GM19328 (cell line): ENCODE measurements at regions not wholly inside any gene's neighbourhood (a gene's known extent, or its start where the extent isn't known, plus 50 kb on each side); places are given as distances from the start of the nearest gene placed in this dataset.
"Not testable (repeated sequence)": the region's sequence is repeated elsewhere in the genome, so short reads cannot be mapped to it uniquely, and the experiment has no call there.

Experiments
- ATAC-seq: cut with Tn5 transposase; IDR thresholded peaks from one replicate; pipeline ENCODE4 v1.9.1; 2021; ENCODE audit warnings: mild to moderate bottlenecking, moderate library complexity; ENCODE audit not compliant: unreplicated experiment

DNA sequence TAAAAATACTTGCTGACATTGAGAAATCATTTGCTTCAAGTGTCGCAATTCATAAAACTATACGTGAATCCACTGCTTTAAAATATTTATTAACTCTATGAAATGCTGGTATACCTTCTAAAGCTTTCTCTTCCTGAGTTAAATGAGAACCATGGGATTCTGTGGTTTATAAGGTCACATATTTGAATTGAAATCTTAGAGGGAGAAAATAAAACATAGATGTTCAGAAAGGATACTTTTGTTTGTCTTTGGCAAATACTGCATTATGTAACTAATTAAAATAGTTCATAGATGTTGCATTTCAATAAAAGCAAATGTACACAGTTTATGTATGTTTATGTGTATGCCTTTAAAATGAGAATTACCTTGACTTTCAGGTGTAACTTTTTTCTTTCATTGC lies 250.1 kb downstream of the FAM170A start:
- ATAC-seq: no peak

DNA sequence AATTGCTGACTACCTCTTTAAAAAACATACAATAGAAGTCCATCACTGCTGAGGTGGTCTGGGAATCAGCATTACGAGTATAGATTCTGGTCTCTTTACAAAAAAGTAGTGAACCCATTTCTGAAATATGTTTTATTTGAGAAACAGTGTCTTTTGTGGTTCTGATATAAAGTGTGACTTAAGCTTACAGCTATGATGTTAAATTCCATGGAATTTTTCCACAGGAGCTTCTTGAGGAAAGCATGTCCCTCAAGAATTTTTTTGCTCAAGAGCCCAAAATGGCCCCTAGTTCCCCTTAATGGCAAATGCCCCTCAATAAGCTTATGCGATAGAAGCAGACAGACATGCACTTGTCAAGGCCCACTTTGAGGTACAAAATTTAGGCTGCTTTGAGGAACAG lies 265.7 kb downstream of the FAM170A start:
- ATAC-seq: no peak

DNA sequence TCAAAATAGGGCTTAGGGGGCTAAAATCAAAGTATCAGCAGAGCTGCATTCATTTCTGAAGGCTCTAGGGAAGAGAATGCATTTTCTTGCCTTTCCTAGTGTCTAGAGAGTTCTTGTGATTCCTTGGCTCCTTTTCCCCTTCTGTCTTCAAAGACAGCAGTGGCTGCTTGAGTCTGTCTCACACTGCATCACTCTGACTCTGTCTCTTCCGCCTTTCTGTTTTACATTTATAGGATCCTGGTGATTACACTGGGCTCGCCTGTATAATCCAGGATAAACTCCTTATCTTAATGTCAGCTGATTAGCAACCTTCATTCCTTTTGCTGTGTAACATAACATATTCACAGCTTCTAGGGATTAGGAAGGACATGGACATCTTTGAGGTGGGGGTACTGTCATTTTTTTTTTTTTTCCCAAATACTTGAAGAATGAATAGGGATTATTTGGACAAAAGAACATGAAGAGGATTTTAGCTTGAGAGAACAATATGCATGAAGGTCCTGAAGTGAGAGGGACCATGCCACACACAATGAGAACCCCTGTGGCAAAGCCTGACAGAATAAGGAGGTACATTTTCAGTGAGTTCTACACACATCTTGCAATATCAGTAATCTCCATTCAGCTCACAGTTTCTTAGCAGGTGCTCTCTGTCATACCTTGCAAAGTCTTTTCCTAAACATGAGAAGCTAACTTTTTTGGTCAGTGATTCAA lies 267.6 kb downstream of the FAM170A start:
- ATAC-seq: no peak

DNA sequence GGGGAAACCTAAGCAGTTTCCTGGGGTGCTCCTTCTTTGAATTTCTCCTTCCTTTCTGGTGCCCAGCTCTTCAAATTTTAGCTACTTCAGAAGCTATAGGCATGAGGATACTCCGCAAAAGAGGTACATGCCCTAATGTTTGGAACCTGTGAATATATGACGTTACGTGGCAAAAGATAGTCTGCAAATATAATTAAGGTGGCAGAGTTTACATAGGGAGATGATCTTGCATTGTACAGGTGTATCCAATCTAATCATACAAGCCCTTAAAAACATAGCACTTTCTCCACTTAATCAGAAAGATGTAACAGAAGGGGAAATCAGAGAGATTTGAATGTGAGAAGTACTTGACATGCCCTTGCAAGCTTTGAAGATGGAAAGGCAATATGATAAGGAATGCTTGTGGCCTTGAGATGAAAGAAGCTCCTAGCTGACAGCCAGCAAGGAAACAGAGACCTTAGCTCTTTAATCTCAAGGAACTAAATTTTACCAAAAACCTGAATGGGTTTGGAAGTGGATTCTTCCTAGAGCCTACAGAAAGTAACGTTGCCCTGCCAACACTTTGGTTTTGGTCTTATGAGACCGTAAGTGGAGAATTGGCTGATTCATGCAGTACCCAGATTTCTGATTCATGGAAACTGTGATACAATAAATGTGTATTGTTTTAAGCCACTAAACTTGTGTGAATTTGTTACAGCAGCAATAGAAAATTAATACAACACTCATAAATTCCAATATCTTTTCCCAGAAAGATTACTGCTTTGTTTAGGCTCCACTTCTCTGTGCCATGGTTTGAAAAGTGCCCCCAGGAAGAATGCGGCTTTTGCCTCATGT lies 268.4 kb downstream of the FAM170A start:
- no peak for ATAC-seq

DNA sequence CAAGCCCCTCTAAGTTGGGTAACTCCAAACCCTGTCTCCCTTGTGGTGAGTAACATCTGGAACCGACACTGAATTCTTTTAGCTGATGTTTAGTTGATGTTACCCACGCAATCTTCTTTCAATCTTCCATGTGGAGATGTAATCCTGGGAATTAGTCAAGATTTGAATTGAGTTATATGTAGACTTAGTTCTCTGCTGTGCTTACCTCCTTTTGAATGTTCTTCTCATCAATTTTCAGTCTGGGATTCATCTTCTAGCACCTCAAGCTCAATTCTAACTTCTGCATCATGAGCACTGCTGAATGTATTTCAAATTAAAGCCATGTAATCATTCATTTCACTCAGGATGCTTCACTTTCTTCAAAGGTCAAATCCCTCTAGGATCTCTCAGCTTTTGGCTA lies 270.6 kb downstream of the FAM170A start:
- no peak for ATAC-seq

DNA sequence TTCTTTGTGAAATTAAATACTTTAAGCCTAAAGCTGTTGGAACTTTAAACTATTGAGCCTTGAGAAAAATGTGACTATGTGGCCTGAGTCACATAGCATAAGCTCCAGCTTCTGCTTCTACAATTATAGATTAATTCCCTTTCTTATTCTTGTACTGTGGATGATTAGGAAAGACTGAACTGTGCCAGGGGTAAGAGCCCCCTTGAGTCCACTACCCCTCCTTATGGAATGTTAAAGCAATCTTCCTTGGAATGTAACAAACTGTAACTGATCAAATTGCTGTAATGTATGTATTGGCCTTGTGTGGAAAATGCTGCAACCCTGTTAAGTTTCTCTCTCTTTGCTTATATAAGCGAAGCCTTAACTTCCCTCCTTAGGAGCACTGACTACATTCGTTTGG lies 273.2 kb downstream of the FAM170A start:
- ATAC-seq: no peak

DNA sequence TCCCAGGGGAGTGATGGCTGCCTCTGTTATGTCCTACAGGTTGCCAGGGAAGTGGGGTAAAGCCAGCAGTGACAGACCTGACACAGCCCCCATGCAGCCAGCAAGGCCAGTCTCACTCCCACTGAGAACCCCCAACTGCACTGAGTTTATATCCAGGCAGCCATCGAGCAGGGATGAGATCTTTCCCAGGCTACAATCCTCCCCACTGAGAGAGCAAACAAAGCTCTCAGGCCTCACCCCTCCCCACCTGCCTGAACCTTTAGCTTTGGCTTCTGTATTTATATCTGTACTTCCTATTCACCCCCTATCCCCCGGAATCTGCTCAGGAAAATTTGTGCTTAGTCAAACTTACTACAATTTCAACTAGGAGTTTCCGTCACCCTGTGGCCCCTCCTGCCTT lies 284.1 kb downstream of the FAM170A start:
- ATAC-seq: no peak

DNA sequence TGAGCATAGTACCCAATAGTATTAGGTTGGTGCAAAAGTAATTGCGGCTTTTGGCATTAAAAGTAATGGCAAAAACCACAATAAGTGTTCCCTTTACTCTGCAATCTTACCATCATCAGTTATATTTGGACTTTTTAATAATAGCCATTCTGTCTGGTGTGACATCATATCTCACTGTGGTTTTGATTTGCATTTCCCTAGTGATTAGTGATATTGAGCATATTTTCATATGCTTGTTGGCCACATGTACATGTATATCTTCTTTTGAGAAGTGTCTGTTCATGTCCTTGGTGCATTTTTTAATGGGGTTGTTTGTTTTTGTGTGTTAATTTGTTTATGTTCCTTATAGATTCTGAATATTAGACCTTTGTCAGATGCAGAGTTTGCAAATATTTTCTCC lies 289.9 kb downstream of the FAM170A start:
- ATAC-seq: no peak

DNA sequence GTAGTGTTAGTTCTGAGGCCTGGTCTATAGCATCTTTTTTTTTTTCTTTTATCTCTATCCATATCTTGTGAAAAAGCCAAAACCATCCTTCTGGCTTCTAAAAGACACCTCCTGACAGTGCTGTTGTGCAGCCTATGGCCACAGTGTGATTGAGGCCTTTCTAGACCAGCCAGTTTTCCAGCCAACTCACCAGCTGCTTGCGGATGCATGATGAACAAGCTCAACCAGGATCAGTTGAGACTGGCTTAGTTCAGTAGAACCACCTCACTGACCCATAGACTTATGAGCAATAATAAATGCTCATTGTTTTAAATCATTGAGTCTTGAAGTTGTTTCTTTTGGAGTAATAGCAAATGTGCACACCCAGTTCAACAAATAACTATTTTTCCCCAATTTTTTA lies 296.9 kb downstream of the FAM170A start:
- no peak for ATAC-seq

DNA sequence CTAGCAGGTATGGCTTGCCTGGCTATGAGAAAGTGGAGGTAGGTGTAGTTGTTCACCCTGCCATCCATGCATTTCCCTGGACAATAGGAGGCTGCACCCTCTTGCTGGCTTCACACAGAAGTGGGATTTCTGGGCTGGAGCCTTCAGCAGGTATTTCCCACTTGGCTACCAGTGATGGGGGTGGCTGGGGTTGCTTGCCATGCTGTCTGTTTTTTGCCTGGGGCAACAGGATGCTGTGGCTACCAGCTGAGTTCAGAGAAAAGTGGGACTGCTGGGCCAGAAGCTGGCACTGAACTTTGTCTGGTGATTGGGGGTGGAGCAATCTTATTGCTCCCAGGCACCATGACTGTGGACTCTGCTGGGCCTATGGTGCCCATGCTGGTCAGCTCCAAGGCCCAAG lies 299.6 kb downstream of the FAM170A start:
- ATAC-seq: no peak

DNA sequence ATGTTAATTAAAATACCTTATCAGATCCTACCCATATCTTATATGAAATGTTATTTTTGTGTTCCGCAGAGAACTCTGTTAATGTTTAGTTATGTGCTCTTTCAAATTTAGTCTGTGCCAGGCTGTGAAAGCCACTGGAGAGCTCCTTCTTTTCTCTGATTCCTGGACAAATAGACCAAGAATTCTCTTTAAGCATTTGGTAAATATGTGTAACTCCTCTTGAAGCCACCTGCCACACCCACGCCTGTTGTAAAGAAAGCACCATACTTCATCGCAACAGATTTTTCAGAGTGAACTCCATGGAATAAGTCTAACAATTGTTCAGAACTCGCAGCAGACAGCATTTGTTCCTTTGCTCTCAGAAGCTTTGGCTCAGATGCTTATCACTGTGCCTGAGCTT lies 301.1 kb downstream of the FAM170A start:
- no peak for ATAC-seq

DNA sequence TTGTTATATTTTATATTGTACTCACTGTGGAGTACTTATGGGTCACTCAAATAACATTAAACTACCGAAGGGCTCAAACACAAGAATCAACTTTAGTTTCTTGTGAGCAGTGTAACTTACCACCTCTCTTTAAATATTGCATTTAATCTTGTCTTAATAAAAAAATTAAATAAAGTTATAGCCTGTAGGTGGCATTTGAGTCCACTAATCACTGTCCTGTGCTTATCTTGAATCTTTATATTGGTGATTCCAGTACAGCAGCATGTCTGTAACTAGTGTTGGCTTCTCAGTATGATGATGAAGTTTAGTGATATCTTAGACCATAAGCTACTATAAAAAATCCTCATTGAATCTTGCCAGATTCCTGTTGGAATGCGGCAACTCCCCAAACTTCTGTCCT lies 313.8 kb downstream of the FAM170A start:
- no peak for ATAC-seq

DNA sequence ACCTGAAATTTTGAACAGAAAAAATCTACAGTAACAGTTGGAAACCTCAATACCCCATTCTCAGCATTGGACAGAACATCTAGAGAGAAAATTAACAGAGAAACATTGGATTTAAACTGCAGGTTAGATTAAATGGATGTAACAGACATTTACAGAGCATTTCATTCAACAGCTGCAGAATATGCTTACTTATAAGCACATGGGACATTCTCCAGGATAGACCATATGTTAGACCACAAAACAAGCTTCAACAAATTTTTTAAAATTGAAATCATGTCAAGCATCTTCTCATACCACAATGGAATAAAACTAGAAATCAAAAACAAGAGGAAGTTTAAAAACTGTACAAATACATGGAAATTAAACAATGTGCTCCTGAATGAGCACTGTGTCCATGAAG lies 316.3 kb downstream of the FAM170A start:
- no peak for ATAC-seq

DNA sequence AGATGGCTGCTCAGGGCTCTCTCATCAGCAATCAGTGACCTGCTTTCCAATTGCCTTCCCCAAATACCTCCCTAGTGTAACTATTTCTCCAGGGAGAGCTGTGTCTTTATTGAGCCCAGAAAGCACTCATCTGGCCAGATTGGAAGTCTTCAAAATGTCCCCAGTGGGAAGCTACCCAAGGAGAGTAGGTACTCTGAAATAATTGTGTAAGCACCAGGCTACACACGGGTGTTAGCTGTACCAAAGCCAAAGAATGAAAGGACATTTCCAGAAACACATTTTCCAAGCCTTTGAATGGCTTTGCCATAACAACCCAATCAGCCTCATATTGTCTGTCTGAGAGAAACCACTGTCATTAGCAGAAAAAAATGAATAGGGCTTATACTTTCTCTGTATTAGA lies 318.8 kb downstream of the FAM170A start:
- no peak for ATAC-seq

DNA sequence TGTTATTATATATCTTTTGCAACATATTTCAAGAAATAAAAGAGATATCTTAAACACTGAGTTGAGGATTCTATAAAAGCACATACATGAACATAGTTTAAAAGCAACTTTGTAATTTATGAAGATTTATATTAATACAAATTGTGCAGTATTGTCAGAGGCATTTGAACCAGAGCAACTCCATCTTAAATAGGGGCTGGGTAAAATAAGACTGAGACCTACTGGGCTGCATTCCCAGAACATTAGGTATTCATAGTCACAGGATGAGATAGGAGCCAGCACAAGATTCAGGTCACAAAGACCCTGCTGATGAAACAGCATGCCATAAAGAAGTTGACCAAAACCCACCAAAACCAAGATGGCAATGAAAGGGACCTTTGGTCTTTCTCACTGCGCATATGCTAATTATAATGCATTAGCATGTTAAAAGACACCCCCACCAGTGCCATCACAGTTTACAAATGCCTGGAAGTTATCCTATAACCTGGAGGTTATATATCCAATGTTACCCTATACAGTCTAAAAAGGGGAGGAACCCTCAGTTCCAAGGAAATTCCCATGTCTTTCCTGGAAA lies 320.2 kb downstream of the FAM170A start:
- no peak for ATAC-seq

DNA sequence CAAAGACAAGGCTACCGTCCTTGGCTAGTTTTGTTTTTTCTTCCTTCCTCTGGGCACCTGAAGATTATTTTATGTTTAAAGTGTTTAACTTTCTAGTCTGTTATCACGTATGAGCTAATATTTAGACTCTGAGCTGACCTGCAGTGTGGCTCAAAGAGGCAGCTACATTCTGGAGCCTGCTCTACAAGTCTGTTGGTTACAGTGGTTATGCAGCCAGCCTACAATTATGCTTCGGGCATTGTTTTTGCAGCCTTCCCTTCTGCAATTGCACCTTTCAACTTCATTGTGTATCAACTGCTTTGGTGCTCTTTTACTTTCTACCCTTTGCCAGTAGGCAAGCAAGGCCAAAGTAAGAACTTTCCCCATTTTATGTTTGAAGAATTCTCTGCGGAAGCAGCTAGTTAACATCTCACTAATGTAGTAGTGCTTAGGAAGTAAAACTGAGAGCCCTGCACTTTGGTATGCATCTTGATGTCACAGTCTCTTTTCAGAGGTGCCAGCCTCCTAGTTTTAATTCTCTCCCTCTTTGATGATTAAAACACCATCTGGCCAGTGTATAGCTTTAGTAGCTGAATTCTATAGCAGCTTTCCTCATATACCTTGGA lies 322.1 kb downstream of the FAM170A start:
- ATAC-seq: no peak

DNA sequence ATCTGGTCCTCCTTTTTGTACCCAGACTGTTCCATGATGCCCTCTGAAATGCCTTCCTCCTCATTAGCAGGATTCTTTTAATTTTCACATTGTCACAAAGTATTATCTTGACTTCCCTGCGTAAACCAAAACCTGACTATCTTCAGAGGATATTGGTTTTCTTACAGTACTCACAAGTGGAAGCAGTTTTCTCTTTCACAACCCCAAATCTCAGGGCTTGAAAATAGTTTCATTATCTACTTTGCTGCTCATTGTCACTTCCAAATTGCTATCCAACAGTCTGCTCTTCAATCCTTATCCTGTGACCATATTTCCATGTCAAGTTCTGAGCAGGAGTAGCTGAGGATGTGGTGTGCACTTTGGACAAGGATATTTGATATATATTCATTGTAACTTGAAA lies 324.1 kb downstream of the FAM170A start:
- ATAC-seq: no peak

DNA sequence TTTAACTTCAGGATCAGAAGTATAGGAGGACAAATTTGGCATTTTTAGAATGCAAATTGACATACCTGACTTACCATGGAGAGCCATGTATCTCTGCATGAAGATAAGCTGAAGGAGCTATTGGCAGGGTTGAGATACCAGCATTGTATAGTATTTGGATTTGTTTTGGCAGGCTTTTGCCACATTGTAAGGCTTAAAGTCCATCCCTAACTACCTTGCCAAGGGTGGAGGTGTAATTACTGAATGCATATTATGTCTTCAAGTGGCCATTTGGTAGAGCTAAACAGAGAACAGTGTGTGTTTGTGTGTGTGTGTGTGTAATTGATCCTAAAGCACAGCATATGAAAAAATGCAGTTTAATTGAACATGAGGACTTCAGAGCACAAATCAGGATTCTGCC lies 324.7 kb downstream of the FAM170A start:
- no peak for ATAC-seq

DNA sequence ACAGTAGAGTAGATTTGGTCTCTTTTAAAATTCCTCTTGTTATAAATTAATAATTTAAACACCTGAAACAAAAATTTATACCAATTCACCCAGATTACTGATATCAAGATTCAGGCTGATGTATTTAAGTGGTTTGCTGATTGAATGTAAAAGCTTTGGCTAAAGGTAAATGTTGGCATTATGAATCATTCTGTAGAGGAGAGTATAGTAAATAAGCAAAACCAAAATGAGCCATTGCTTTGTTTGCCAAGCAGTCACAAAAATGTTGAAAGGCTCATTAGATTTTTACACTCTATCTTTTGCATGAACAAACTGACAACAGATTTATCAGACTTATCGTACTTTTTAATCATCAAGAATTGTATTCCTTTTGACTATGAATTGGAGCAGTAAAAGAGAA lies 332.6 kb downstream of the FAM170A start:
- ATAC-seq: no peak

DNA sequence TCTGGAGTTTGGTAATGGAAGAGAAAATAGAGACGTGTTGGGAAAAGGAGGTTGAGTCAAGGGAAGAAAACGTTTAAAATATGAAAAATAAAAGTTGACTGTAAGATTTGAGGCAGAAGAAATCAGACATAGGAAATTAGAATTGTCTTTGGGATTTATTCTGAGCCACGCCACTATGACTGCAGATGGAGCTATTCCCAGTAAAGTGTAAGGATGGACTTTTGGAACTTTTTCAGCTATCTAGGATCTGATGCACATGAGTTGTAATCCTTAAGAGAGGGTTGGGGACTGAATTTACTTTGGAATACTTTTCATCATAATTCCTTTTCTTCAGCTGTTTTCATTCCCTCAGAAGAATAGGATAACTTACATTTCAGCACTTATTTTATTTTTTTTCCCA lies 336.7 kb downstream of the FAM170A start:
- ATAC-seq: no peak

DNA sequence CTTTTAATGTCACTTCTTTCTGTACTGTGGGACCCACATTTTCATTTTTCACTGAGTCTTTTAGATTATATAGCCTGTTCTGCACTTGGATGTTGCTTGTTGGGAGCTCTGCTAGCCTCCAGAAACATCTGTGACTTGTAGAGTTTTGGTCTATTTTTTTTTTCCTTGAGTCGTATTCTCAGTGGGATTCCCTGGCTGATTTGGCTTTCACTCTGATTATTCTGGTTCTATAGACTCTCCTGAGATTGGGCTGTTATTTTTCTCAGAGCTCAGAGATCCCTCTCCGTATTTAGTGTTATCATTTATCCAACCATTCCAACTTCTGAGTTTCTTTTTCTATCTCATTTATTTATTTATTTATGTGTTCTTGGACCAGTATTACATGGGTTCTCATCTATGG lies 339.3 kb downstream of the FAM170A start:
- no peak for ATAC-seq

DNA sequence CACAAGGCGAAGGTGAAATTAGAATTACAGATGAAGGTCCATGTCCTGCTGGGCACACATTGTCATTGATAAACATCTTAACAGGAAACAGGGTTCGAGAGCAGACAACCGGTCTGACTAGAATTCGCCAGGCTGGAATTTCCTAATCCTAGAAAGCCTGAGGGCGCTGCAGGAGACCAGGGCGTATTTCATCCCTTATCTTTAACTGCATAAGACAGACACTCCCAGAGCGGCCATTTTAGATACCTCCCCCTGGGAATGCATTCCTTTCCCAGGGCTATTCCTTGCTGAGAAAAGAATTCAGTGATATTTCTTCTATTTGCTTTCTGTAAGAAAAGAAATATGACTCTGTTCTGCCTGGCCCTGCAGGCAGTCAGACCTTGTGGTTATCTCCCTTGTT lies 357.7 kb downstream of the FAM170A start:
- not testable (repeated sequence) for ATAC-seq
